HCT116 (cell line): ENCODE measurements at regions not wholly inside any gene's neighbourhood (a gene's known extent, or its start where the extent isn't known, plus 50 kb on each side); places are given as distances from the start of the nearest gene placed in this dataset.

Experiments
- ATAC-seq: fragments of 200-7000 bp; cut with Tn5 transposase; 2 replicates; pipeline ENCODE4 v1.9.1; 2020; ENCODE audit warnings: mild to moderate bottlenecking, moderate library complexity
- BruUV-seq: library from RNA; stranded (reverse); fragments of 400-500 nt; replicated peaks from 2 replicates; lab custom pipeline; 2021; lab: Mats Ljungman, UMichigan
- CTCF ChIA-PET: fragments of 300-600 bp; sonication (Branson Sonifier 250); formaldehyde crosslinking; loops from one replicate; lab custom pipeline; 2021; ENCODE audit warnings: antibody characterized with exemption; lab: Charles Lee
- POLR2A ChIA-PET: fragments of 300-600, 350-600 bp; sonication (Branson Sonifier 250); formaldehyde crosslinking; loops from one replicate; lab custom pipeline; 2021; ENCODE audit warnings: antibody characterized with exemption; lab: Charles Lee
- RAD21 ChIA-PET, 2 experiments: fragments of 300-600 bp; sonication (Branson Sonifier 250); formaldehyde crosslinking; loops; one replicate each; lab custom pipeline; 2023; ENCODE audit warnings: low total read pairs in 2 of 2; ENCODE audit not compliant: uncharacterized antibody in 2 of 2, unreplicated experiment in 2 of 2, low non-redundant PET in 1 of 2; lab: Charles Lee
- DNase-seq: peaks from one replicate; pipeline ENCODE4 v3.0.0-alpha.2; 2010; ENCODE audit warnings: low read depth, low spot score
- H2AFZ ChIP-seq: fragments of 200-600 bp; shearing (Covaris generic), sonication (generic); 2 replicates; pipeline ENCODE4 v1.6.1; 2017; ENCODE audit warnings: low read depth, mixed run types, mixed read lengths, antibody characterized with exemption, low read length; ENCODE audit not compliant: poor library complexity, severe bottlenecking
- H3K27ac ChIP-seq: 2 replicates; pipeline ENCODE4 v1.5.1; 2012; ENCODE audit warnings: low read depth, low read length
- H3K27me3 ChIP-seq: fragments of 200-600 bp; sonication (generic); 2 replicates; pipeline ENCODE4 v1.6.1; 2016; ENCODE audit warnings: mixed run types, low read length, mixed read lengths; ENCODE audit not compliant: insufficient read depth
- H3K36me3 ChIP-seq, 2 experiments: fragments of 200-500 bp in 1 of 2; fragments of 200-600 bp in 1 of 2; sonication (Bioruptor generic) in 1 of 2; sonication (generic) in 1 of 2; 2 replicates each; pipeline versions ENCODE4 v1.5.1 to v1.6.1; 2014 to 2016; ENCODE audit warnings: low read length in 2 of 2, inconsistent platforms in 1 of 2, mixed read lengths in 1 of 2, mixed run types in 1 of 2; ENCODE audit not compliant: insufficient read depth in 2 of 2, control insufficient read depth in 1 of 2
- H3K4me1 ChIP-seq, 2 experiments: fragments of 200-600 bp in 1 of 2; sonication (generic) in 1 of 2; 2 replicates each; pipeline versions ENCODE4 v1.5.1 to v1.6.1; 2012 to 2017; ENCODE audit warnings: low read length in 2 of 2, inconsistent platforms in 1 of 2, mild to moderate bottlenecking in 1 of 2, mixed read lengths in 1 of 2, mixed run types in 1 of 2, moderate library complexity in 1 of 2; ENCODE audit not compliant: insufficient read depth in 2 of 2, control insufficient read depth in 1 of 2
- H3K4me2 ChIP-seq: fragments of 200-600 bp; sonication (generic); 2 replicates; pipeline ENCODE4 v1.6.1; 2017; ENCODE audit warnings: mixed run types, low read length, mixed read lengths
- H3K4me3 ChIP-seq, 2 experiments: fragments of 200-600 bp in 1 of 2; sonication (generic) in 1 of 2; replicated peaks in 1 of 2; 2 replicates each; pipeline ENCODE4 v1.5.1; 2011 to 2016; ENCODE audit warnings: low read length in 2 of 2, control low read depth in 1 of 2, low read depth in 1 of 2, mild to moderate bottlenecking in 1 of 2, mixed read lengths in 1 of 2, mixed run types in 1 of 2
- H3K79me2 ChIP-seq: fragments of 200-600 bp; sonication (generic); 2 replicates; pipeline ENCODE4 v1.6.1; 2017; ENCODE audit warnings: mild to moderate bottlenecking, mixed run types, low read length, moderate library complexity, mixed read lengths; ENCODE audit not compliant: insufficient read depth
- H3K9ac ChIP-seq: fragments of 200-600 bp; sonication (generic); 2 replicates; pipeline ENCODE4 v1.6.1; 2016; ENCODE audit warnings: low read length, mixed read lengths
- H3K9me2 ChIP-seq: fragments of 200-600 bp; sonication (generic), shearing (Covaris generic); 2 replicates; pipeline ENCODE4 v1.6.1; 2017; ENCODE audit warnings: mixed run types, mild to moderate bottlenecking, moderate library complexity; ENCODE audit not compliant: insufficient read depth
- H3K9me3 ChIP-seq, 2 experiments: fragments of 200-500 bp in 1 of 2; fragments of 200-600 bp in 1 of 2; sonication (Bioruptor generic) in 1 of 2; sonication (generic) in 1 of 2; 2 replicates each; pipeline ENCODE4 v1.6.1; 2014 to 2017; ENCODE audit warnings: low read length in 2 of 2, mixed read lengths in 2 of 2, inconsistent platforms in 1 of 2, low read depth in 1 of 2, mild to moderate bottlenecking in 1 of 2, mixed run types in 1 of 2, moderate library complexity in 1 of 2; ENCODE audit not compliant: control insufficient read depth in 1 of 2, insufficient read depth in 1 of 2
- H4K20me1 ChIP-seq: fragments of 200-600 bp; sonication (generic), shearing (Covaris generic); 2 replicates; pipeline ENCODE4 v1.6.1; 2017; ENCODE audit warnings: mixed run types, mild to moderate bottlenecking, moderate library complexity; ENCODE audit not compliant: insufficient read depth
- CBX3 ChIP-seq: IDR thresholded peaks from 2 replicates; pipeline ENCODE4 v1.6.1; 2012; ENCODE audit warnings: low read depth
- CEBPB ChIP-seq: IDR thresholded peaks from 2 replicates; pipeline ENCODE4 v1.6.1; 2012; ENCODE audit warnings: low read depth
- CTCF ChIP-seq, 3 experiments: fragments of 200-600 bp in 1 of 3; sonication (generic) in 1 of 3; IDR thresholded peaks in 2 of 3; conservative IDR thresholded peaks in 1 of 3; 2 replicates each; pipeline ENCODE4 v1.5.1; 2012 to 2017; ENCODE audit warnings: low read depth in 2 of 3, low read length in 2 of 3, antibody characterized with exemption in 1 of 3, borderline replicate concordance in 1 of 3, control low read depth in 1 of 3, mild to moderate bottlenecking in 1 of 3, mixed read lengths in 1 of 3, mixed run types in 1 of 3, moderate library complexity in 1 of 3; ENCODE audit not compliant: insufficient read depth in 1 of 3
- EGR1 ChIP-seq: IDR thresholded peaks from 2 replicates; pipeline ENCODE4 v1.6.1; 2012; ENCODE audit warnings: low read depth
- EZH2phosphoT487 ChIP-seq: fragments of 200-600 bp; IDR thresholded peaks from 2 replicates; pipeline ENCODE4 v1.6.1; 2018; ENCODE audit warnings: antibody characterized with exemption, borderline replicate concordance
- FOSL1 ChIP-seq: IDR thresholded peaks from 2 replicates; pipeline ENCODE4 v1.6.1; 2012; ENCODE audit warnings: low read depth
- JUND ChIP-seq: IDR thresholded peaks from 2 replicates; pipeline ENCODE4 v1.6.1; 2012
- MAX ChIP-seq: IDR thresholded peaks from 2 replicates; pipeline ENCODE4 v1.6.1; 2012
- POLR2AphosphoS5 ChIP-seq: IDR thresholded peaks from 2 replicates; pipeline ENCODE4 v1.6.1; 2011; ENCODE audit warnings: mild to moderate bottlenecking, low read depth, low read length, moderate library complexity
- SIN3A ChIP-seq: IDR thresholded peaks from 2 replicates; pipeline ENCODE4 v1.6.1; 2012; ENCODE audit warnings: low read depth
- SRF ChIP-seq: IDR thresholded peaks from 2 replicates; pipeline ENCODE4 v1.6.1; 2012; ENCODE audit warnings: low read depth
- TCF7L2 ChIP-seq: IDR thresholded peaks from 2 replicates; pipeline ENCODE4 v1.7.0; 2011; ENCODE audit warnings: borderline replicate concordance, inconsistent platforms; ENCODE audit not compliant: insufficient read depth, insufficient read length; ENCODE audit errors: extremely low read depth
- YY1 ChIP-seq: IDR thresholded peaks from 2 replicates; pipeline ENCODE4 v1.6.1; 2011; ENCODE audit warnings: low read length, low read depth, moderate library complexity, mild to moderate bottlenecking; ENCODE audit not compliant: insufficient replicate concordance; ENCODE audit errors: extremely low read depth
- ZFX ChIP-seq: fragments of 450-650 bp; IDR thresholded peaks from 2 replicates; pipeline ENCODE4 v1.6.1; 2017
- ZNF274 ChIP-seq: fragments of 200-500 bp; sonication (Bioruptor generic); IDR thresholded peaks from 2 replicates; pipeline ENCODE4 v1.6.1; 2014; ENCODE audit warnings: mild to moderate bottlenecking, low read depth, low read length, inconsistent platforms
- intact Hi-C: fragments of 100-400 bp; cut with micrococcal nuclease; formaldehyde crosslinking; loops from 2 replicates; pipeline ENCODE4 v1.10.0; 2022

GRCh38 chr2:139018252-139018651 lies 238.1 kb upstream of the NXPH2 start:
- Histone ChIP-seq H3K9me2 (no peaks in the 10 kb centered on the region), H4K20me1 (no peaks in the 10 kb centered on the region), H3K27me3 (no peaks in the 10 kb centered on the region), H3K36me3 (no peaks in the 10 kb centered on the region), H3K4me3 (no peak overlapping the region), H2AFZ (no peak overlapping the region), H3K4me2 (no peak overlapping the region), H3K4me1 (no peaks in the 10 kb centered on the region), H3K9me3 (no peaks in the 10 kb centered on the region; a peak in 1 of 4 replicates), H3K27ac (no peak overlapping the region), H3K79me2 (no peaks in the 10 kb centered on the region), H3K9ac (no peak overlapping the region)
- BruUV-seq = no TSS peak
- RAD21 ChIA-PET = no interaction called here
- intact Hi-C loops = no loop called here
- ATAC-seq (no peak), DNase-seq (no peak)
- CTCF ChIA-PET = no interaction called here
- no peak for TF ChIP-seq ZNF274
- no peak for TF ChIP-seq FOSL1
- TF ChIP-seq SRF = no peak
- TF ChIP-seq CTCF (IDR thresholded peaks at IDR 0.05 in 2 of 3, conservative IDR thresholded peaks at IDR 0.05 in 1 of 3; ENCODE audit: borderline replicate concordance in 1 of 3, insufficient read depth in 1 of 3, low read depth in 2 of 3, low read length in 2 of 3) = no peak
- no peak for TF ChIP-seq TCF7L2
- no peak for TF ChIP-seq YY1
- no peak for TF ChIP-seq CBX3
- no peak for TF ChIP-seq POLR2AphosphoS5
- no peak for TF ChIP-seq EGR1
- TF ChIP-seq MAX = no peak
- TF ChIP-seq EZH2phosphoT487 = no peak
- no peak for TF ChIP-seq JUND
- no peak for TF ChIP-seq SIN3A
- TF ChIP-seq ZFX = no peak
- TF ChIP-seq CEBPB = no peak
- TF ChIP-seq, all 23 proteins: peak for 0
- POLR2A ChIA-PET = no interaction called here
